HG03280 (cell line): ENCODE measurements at regions not wholly inside any gene's neighbourhood (a gene's known extent, or its start where the extent isn't known, plus 50 kb on each side); places are given as distances from the start of the nearest gene placed in this dataset.

Experiments
- ATAC-seq: cut with Tn5 transposase; IDR thresholded peaks from one replicate; pipeline ENCODE4 v1.9.1; 2021; ENCODE audit warnings: mild to moderate bottlenecking, moderate library complexity; ENCODE audit not compliant: unreplicated experiment

- ATAC-seq, result no peak
Observed at GRCh38 chr4:141395919-141396318, 175.2 kb downstream of the ZNF330 start.

GRCh38 chr4:141402712-141403111, 182.0 kb downstream of the ZNF330 start:
- ATAC-seq, result no peak

GRCh38 chr4:141403782-141404181, 183.1 kb downstream of the ZNF330 start:
- no peak for ATAC-seq

GRCh38 chr4:141406237-141406636, 185.5 kb downstream of the ZNF330 start:
- no peak for ATAC-seq

GRCh38 chr4:141409556-141409955, 188.9 kb downstream of the ZNF330 start:
- no peak for ATAC-seq

GRCh38 chr4:141410839-141411238, 190.1 kb downstream of the ZNF330 start:
- ATAC-seq, result no peak

GRCh38 chr4:141411936-141412335, 191.2 kb downstream of the ZNF330 start:
- no peak for ATAC-seq

GRCh38 chr4:141413366-141413765, 192.7 kb downstream of the ZNF330 start:
- no peak for ATAC-seq

GRCh38 chr4:141415651-141416050, 195.0 kb downstream of the ZNF330 start:
- ATAC-seq, result no peak

- no peak for ATAC-seq
Observed at GRCh38 chr4:141416219-141416618, 195.5 kb downstream of the ZNF330 start.

GRCh38 chr4:141416677-141417363, 196.1 kb downstream of the ZNF330 start:
- no peak for ATAC-seq

- ATAC-seq, result no peak
Observed at GRCh38 chr4:141417387-141417786, 196.7 kb downstream of the ZNF330 start.

- ATAC-seq, result no peak
Observed at GRCh38 chr4:141425124-141425523, 204.4 kb downstream of the ZNF330 start.

GRCh38 chr4:141427726-141428296, 207.1 kb downstream of the ZNF330 start:
- no peak for ATAC-seq

- ATAC-seq, result no peak
Observed at GRCh38 chr4:141429933-141430332, 206.4 kb upstream of the IL15 start.

GRCh38 chr4:141430686-141431085, 205.7 kb upstream of the IL15 start:
- ATAC-seq, result no peak

- ATAC-seq, result no peak
Observed at GRCh38 chr4:141432000-141432712, 204.2 kb upstream of the IL15 start.

- no peak for ATAC-seq
Observed at GRCh38 chr4:141435446-141436225, 200.7 kb upstream of the IL15 start.

- no peak for ATAC-seq
Observed at GRCh38 chr4:141439223-141439622, 197.2 kb upstream of the IL15 start.

GRCh38 chr4:141447761-141448160, 188.6 kb upstream of the IL15 start:
- no peak for ATAC-seq

- no peak for ATAC-seq
Observed at GRCh38 chr4:141448490-141448889, 187.9 kb upstream of the IL15 start.
